Endothelial cell of umbilical vein (primary cell): ENCODE measurements at regions not wholly inside any gene's neighbourhood (a gene's known extent, or its start where the extent isn't known, plus 50 kb on each side); places are given as distances from the start of the nearest gene placed in this dataset.

Experiments used
- BruUV-seq: library from RNA; stranded (reverse); fragments of 400-500 nt; replicated peaks from 2 replicates; lab custom pipeline; 2021; lab: Mats Ljungman, UMichigan
- CTCF ChIA-PET: fragments of 300-600, 350-600 bp; sonication (Branson Sonifier 250); formaldehyde crosslinking; loops from one replicate; lab custom pipeline; 2021; ENCODE audit warnings: antibody characterized with exemption, inconsistent platforms; lab: Charles Lee
- POLR2A ChIA-PET: fragments of 300-600, 350-600 bp; sonication (Branson Sonifier 250); formaldehyde crosslinking; loops from one replicate; lab custom pipeline; 2021; ENCODE audit warnings: antibody characterized with exemption, inconsistent platforms; lab: Charles Lee
- DNase-seq: peaks from one replicate; pipeline ENCODE4 v3.0.0-alpha.2; 2011; ENCODE audit warnings: low read depth, low spot score
- FAIRE-seq: peaks from 2 replicates; lab custom pipeline; 2011; peaks lifted over from hg19 to GRCh38; lab: Jason Lieb, UNC
- H2AFZ ChIP-seq: 2 replicates; pipeline ENCODE4 v1.6.0; 2012; ENCODE audit warnings: low read depth, low read length, control low read depth, inconsistent platforms
- H3K27ac ChIP-seq: 2 replicates; pipeline ENCODE4 v1.5.1; 2011; ENCODE audit warnings: low read depth, mild to moderate bottlenecking, control low read depth, low read length, moderate library complexity; ENCODE audit not compliant: insufficient read depth
- H3K27me3 ChIP-seq, 2 experiments: 2 replicates each; pipeline versions ENCODE4 v1.6.0 to v1.6.1; 2011; ENCODE audit warnings: low read length in 2 of 2, mixed read lengths in 1 of 2; ENCODE audit not compliant: control insufficient read depth in 2 of 2, insufficient read depth in 2 of 2
- H3K36me3 ChIP-seq, 2 experiments: 2 replicates in 1 of 2; 3 replicates in 1 of 2; pipeline ENCODE4 v1.5.1; 2011; ENCODE audit warnings: low read length in 2 of 2, mild to moderate bottlenecking in 1 of 2, moderate library complexity in 1 of 2; ENCODE audit not compliant: control insufficient read depth in 2 of 2, insufficient read depth in 2 of 2; ENCODE audit errors: extremely low read depth in 1 of 2
- H3K4me1 ChIP-seq: 3 replicates; pipeline ENCODE4 v1.5.1; 2011; ENCODE audit warnings: mild to moderate bottlenecking, low read length; ENCODE audit not compliant: control insufficient read depth, insufficient read depth; ENCODE audit errors: extremely low read depth
- H3K4me2 ChIP-seq: 2 replicates; pipeline ENCODE4 v1.6.1; 2011; ENCODE audit warnings: low read length, control low read depth, mixed read lengths; ENCODE audit not compliant: insufficient read depth
- H3K4me3 ChIP-seq, 3 experiments: fragments of 200-600 bp in 1 of 3; sonication (generic), shearing (Covaris generic) in 1 of 3; replicated peaks in 1 of 3; 2 replicates each; pipeline ENCODE4 v1.5.1; 2011 to 2016; ENCODE audit warnings: control low read depth in 3 of 3, low read length in 3 of 3, mild to moderate bottlenecking in 2 of 3, inconsistent platforms in 1 of 3, low read depth in 1 of 3, moderate library complexity in 1 of 3; ENCODE audit not compliant: insufficient read depth in 1 of 3
- H3K79me2 ChIP-seq: 2 replicates; pipeline ENCODE4 v1.6.0; 2012; ENCODE audit warnings: low read length, inconsistent platforms; ENCODE audit not compliant: control insufficient read depth, insufficient read depth
- H3K9ac ChIP-seq: replicated peaks from 2 replicates; pipeline ENCODE3; 2011; ENCODE audit warnings: low read length, control low read depth; ENCODE audit not compliant: insufficient read depth; ENCODE audit errors: extremely low read depth
- H3K9me1 ChIP-seq: replicated peaks from 3 replicates; pipeline ENCODE4 v1.6.0; 2011; ENCODE audit warnings: mild to moderate bottlenecking, low read length; ENCODE audit not compliant: control insufficient read depth, insufficient read depth; ENCODE audit errors: extremely low read depth
- H3K9me3 ChIP-seq: replicated peaks from 2 replicates; pipeline ENCODE4 v1.5.1; 2012; ENCODE audit warnings: low read length, inconsistent platforms; ENCODE audit not compliant: control insufficient read depth, insufficient read depth
- H4K20me1 ChIP-seq: replicated peaks from 2 replicates; pipeline ENCODE3; 2011; ENCODE audit warnings: mild to moderate bottlenecking, low read length; ENCODE audit not compliant: control insufficient read depth, insufficient read depth; ENCODE audit errors: extremely low read depth
- EZH2 ChIP-seq: IDR thresholded peaks from 2 replicates; pipeline ENCODE4 v1.6.1; 2012; ENCODE audit warnings: borderline replicate concordance, low read depth, mild to moderate bottlenecking, moderate library complexity, low read length, inconsistent platforms; ENCODE audit not compliant: severe bottlenecking
- FOS ChIP-seq: IDR thresholded peaks from 2 replicates; pipeline ENCODE4 v1.6.1; 2011; ENCODE audit warnings: mild to moderate bottlenecking, low read length, moderate library complexity, borderline replicate concordance; ENCODE audit not compliant: insufficient read depth
- GATA2 ChIP-seq: IDR thresholded peaks from 2 replicates; pipeline ENCODE4 v1.7.0; 2011; ENCODE audit warnings: low read depth, mild to moderate bottlenecking, moderate library complexity, mixed read lengths, low read length; ENCODE audit not compliant: insufficient read length, insufficient read depth
- JUN ChIP-seq: IDR thresholded peaks from 2 replicates; pipeline ENCODE4 v1.6.1; 2011; ENCODE audit warnings: borderline replicate concordance, low read depth; ENCODE audit not compliant: insufficient read length, insufficient read depth
- MYC ChIP-seq: IDR thresholded peaks from one replicate; pipeline ENCODE4 v1.6.1; 2011; ENCODE audit warnings: mild to moderate bottlenecking, low read depth, low read length
- POLR2A ChIP-seq: IDR thresholded peaks from 2 replicates; pipeline ENCODE4 v1.6.1; 2012; ENCODE audit warnings: low read depth, mild to moderate bottlenecking, control low read depth, low read length
- POLR2AphosphoS5 ChIP-seq: IDR thresholded peaks from 2 replicates; pipeline ENCODE4 v1.6.1; 2012; ENCODE audit warnings: low read depth, mild to moderate bottlenecking, control low read depth, low read length, moderate library complexity; ENCODE audit not compliant: insufficient read depth
- dilution Hi-C: fragments of 300-500 bp; cut with MboI; formaldehyde crosslinking; loops from one replicate; pipeline ENCODE4 v1.15.0; 2019; ENCODE audit warnings: low sequenced_read_pairs; ENCODE audit not compliant: extremely low pct_ligation_motif_present
- intact Hi-C: fragments of 100-400 bp; cut with micrococcal nuclease; formaldehyde crosslinking; loops from one replicate; pipeline ENCODE4 v1.10.0; 2022
- TF ChIP-seq, protein P1 (sequence below): IDR thresholded peaks from 2 replicates; pipeline ENCODE4 v1.6.1; 2011; ENCODE audit not compliant: insufficient read depth, insufficient read length
- TF ChIP-seq, protein P2 (sequence below), 2 donors: IDR thresholded peaks; 1 replicate in 1 of 2; 2 replicates in 1 of 2; pipeline ENCODE4 v1.5.1; 2011; ENCODE audit warnings: low read length in 2 of 2, mild to moderate bottlenecking in 2 of 2, moderate library complexity in 2 of 2, control low read depth in 1 of 2, inconsistent platforms in 1 of 2, low read depth in 1 of 2; ENCODE audit not compliant: insufficient read depth in 1 of 2; ENCODE audit errors: extremely low read depth in 1 of 2

DNA sequence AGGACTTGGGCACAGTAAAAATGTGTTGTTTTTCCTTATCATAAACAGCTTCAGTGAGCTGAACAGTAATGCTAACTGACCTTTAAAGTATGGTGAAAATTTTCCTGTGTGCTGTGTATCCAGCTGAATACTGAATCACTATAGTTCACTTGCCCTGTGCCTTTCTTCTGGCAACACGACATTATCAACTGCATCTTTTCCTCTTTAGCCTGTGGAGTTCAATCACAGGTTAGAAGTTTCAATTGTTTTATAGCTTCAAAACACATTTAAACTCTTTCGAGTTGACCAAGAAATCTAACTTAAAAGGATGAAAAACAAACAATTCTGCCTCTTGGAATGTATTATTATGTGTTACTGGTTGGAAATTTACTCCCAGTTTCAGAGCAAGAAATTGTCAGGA, 1120.7 kb upstream of the ALCAM start:
- Histone ChIP-seq H3K36me3 (no peaks in the 10 kb centered on the region), H3K9ac (no peak overlapping the region), H4K20me1 (no peaks in the 10 kb centered on the region), H3K9me1 (no peaks in the 10 kb centered on the region), H3K27me3 (no peaks in the 10 kb centered on the region), H3K4me2 (no peak overlapping the region), H3K79me2 (no peaks in the 10 kb centered on the region), H2AFZ (no peak overlapping the region), H3K9me3 (no peaks in the 10 kb centered on the region), H3K4me3 (no peak overlapping the region), H3K4me1 (no peaks in the 10 kb centered on the region), H3K27ac (no peak overlapping the region)
- ChIA-PET CTCF (interaction anchor here (1.1 to 3.4 kb wide), 5 partner anchors 8 to 22 kb away, joined by 3 to 13 read pairs (median 4); no protein-coding TSS in a partner anchor), POLR2A (no interaction called here)
- DNase-seq (peak; percentile 70), FAIRE-seq (no peak)
- intact Hi-C loops, result no loop called here
- dilution Hi-C loops, result no loop called here
- TF ChIP-seq MYC (no peak), POLR2A (no peak), JUN (no peak), GATA2 (no peak), POLR2AphosphoS5 (no peak), FOS (no peak), EZH2 (no peak)
- TF ChIP-seq, protein P1, sequence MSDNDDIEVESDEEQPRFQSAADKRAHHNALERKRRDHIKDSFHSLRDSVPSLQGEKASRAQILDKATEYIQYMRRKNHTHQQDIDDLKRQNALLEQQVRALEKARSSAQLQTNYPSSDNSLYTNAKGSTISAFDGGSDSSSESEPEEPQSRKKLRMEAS, result no peak
- TF ChIP-seq, protein P2, sequence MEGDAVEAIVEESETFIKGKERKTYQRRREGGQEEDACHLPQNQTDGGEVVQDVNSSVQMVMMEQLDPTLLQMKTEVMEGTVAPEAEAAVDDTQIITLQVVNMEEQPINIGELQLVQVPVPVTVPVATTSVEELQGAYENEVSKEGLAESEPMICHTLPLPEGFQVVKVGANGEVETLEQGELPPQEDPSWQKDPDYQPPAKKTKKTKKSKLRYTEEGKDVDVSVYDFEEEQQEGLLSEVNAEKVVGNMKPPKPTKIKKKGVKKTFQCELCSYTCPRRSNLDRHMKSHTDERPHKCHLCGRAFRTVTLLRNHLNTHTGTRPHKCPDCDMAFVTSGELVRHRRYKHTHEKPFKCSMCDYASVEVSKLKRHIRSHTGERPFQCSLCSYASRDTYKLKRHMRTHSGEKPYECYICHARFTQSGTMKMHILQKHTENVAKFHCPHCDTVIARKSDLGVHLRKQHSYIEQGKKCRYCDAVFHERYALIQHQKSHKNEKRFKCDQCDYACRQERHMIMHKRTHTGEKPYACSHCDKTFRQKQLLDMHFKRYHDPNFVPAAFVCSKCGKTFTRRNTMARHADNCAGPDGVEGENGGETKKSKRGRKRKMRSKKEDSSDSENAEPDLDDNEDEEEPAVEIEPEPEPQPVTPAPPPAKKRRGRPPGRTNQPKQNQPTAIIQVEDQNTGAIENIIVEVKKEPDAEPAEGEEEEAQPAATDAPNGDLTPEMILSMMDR (IDR thresholded peaks at IDR 0.05; ENCODE audit: extremely low read depth in 1 of 2, insufficient read depth in 1 of 2, low read depth in 1 of 2, low read length in 2 of 2), result no peak
- BruUV-seq, result no TSS peak
